ENCODE measurements at regions not wholly inside any gene's neighbourhood (a gene's known extent, or its start where the extent isn't known, plus 50 kb on each side); places are given as distances from the start of the nearest gene placed in this dataset.

DNA sequence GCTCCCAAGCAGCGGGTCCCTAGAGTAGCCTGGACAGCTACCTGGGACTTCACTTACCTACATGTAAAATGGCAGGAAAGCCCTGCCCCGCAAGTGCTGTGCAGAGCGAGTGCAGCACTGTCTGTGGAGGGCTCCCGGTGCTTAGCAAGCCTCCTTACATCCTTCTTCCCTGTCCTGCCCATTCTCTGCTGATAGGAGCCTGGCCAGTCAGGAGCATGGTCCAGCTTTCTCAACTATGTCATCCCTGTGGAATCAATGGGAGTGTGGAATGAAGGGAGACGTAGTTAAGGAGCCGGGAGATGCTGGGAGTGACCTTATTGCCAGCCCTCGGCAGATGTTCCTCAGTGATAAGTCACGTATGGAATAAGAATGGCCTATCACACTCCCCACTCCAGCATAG lies 661.9 kb upstream of the ID2 start:
- 100% methylated on average over 2 of the region's 8 CpGs for WGBS (ENCODE audit: insufficient coverage)
- Mint-ChIP-seq H3K27ac (no peak overlapping the region), H3K36me3 (no peaks in the 10 kb centered on the region)

DNA sequence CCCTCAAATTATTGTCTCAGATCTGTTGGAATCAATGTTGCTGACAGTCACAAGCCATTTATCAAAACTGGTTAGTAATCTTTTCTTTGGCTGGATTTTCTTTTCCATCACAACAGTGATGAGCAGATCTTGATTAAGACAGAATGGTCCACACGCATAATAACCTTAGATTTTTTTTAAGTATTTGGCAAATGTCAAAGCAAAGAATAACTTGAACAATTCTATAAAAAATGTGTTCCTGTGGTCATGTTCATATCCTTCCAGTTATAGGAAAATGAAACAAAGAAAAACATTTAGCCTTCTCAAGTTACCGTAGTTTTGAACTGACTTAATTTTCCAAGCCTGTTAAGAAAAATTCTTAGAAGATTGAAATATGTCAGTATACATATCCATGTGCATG lies 659.9 kb upstream of the ID2 start:
- Histone ChIP-seq H2AFZ (ENCODE audit: insufficient read depth, low read depth, low read length, poor library complexity, severe bottlenecking) (no peak overlapping the region), H3K4me1 (ENCODE audit: control insufficient read depth in 1 of 2, insufficient read depth in 2 of 2, low read length in 2 of 2) (peaks cover 18 to 21% of the 10 kb centered on the region in 2 donors), H3K9me3 (replicated peaks in 1 of 2; ENCODE audit: control insufficient read depth in 1 of 2, insufficient read depth in 1 of 2, low read length in 2 of 2) (no peaks in the 10 kb centered on the region), H3K9ac (ENCODE audit: insufficient read depth, low read length, poor library complexity, severe bottlenecking) (no peak overlapping the region), H3K36me3 (replicated peaks in 1 of 2; ENCODE audit: control insufficient read depth in 1 of 2, insufficient read depth in 2 of 2, low read length in 2 of 2) (no peaks in the 10 kb centered on the region), H3K4me3 (replicated peaks in 1 of 3; ENCODE audit: low read depth in 2 of 3, low read length in 3 of 3) (no peak overlapping the region), H3K27me3 (ENCODE audit: control insufficient read depth in 2 of 2, insufficient read depth in 2 of 2, low read length in 2 of 2) (no peaks in the 10 kb centered on the region), H4K20me1 (ENCODE audit: insufficient read depth, low read length) (no peaks in the 10 kb centered on the region), H3K79me2 (ENCODE audit: insufficient read depth, low read length) (no peaks in the 10 kb centered on the region), H3K4me2 (replicated peaks; ENCODE audit: extremely low read depth, low read length, poor library complexity, severe bottlenecking) (no peak overlapping the region), H3K27ac (ENCODE audit: low read depth in 1 of 2, low read length in 2 of 2) (no peak overlapping the region)
- Mint-ChIP-seq H3K27ac (no peak overlapping the region), H3K36me3 (no peaks in the 10 kb centered on the region), H3K9me3 (peaks cover 0 to 8% (median 3%) of the 10 kb centered on the region in 7 donors), H3K4me3 (no peak overlapping the region), H3K27me3 (ENCODE audit: low read depth in 3 of 3) (peaks cover 1 to 3% (median 2%) of the 10 kb centered on the region in 3 donors), H3K4me1 (peaks cover 24% of the 10 kb centered on the region)
- intact Hi-C loops (cut with micrococcal nuclease), result no loop called here
- no CpG with 5 or more reads among the region's 2 CpGs for WGBS (ENCODE audit: insufficient coverage)
- DNase-seq, result no peak
- no peak for TF ChIP-seq CTCF (IDR thresholded peaks at IDR 0.05)

More for the DNA sequence above, 661.9 kb upstream of the ID2 start:
- TF ChIP-seq CTCF (IDR thresholded peaks at IDR 0.05), result no peak
- H3K9me3 ChIP-seq (replicated peaks in 1 of 2; ENCODE audit: control insufficient read depth in 1 of 2, insufficient read depth in 1 of 2, low read length in 2 of 2), result no peaks in the 10 kb centered on the region
- Mint-ChIP-seq H3K9me3 (peaks cover 0 to 8% (median 3%) of the 10 kb centered on the region in 7 donors), H3K4me3 (no peak overlapping the region), H3K27me3 (ENCODE audit: low read depth in 3 of 3) (peaks cover 1 to 3% (median 1%) of the 10 kb centered on the region in 3 donors), H3K4me1 (peaks cover 19% of the 10 kb centered on the region)
- no peaks in the 10 kb centered on the region for H3K27me3 ChIP-seq (ENCODE audit: control insufficient read depth in 2 of 2, insufficient read depth in 2 of 2, low read length in 2 of 2)
- no peaks in the 10 kb centered on the region for H4K20me1 ChIP-seq (ENCODE audit: insufficient read depth, low read length)
- no peak overlapping the region for H3K27ac ChIP-seq (ENCODE audit: low read depth in 1 of 2, low read length in 2 of 2)
- H3K4me3 ChIP-seq (replicated peaks in 1 of 3; ENCODE audit: low read depth in 2 of 3, low read length in 3 of 3), result no peak overlapping the region
- intact Hi-C loops (cut with micrococcal nuclease), result no loop called here
- H3K4me1 ChIP-seq (ENCODE audit: control insufficient read depth in 1 of 2, insufficient read depth in 2 of 2, low read length in 2 of 2), result peaks cover 18 to 21% of the 10 kb centered on the region in 2 donors
- no peak overlapping the region for H2AFZ ChIP-seq (ENCODE audit: insufficient read depth, low read depth, low read length, poor library complexity, severe bottlenecking)
- no peaks in the 10 kb centered on the region for H3K36me3 ChIP-seq (replicated peaks in 1 of 2; ENCODE audit: control insufficient read depth in 1 of 2, insufficient read depth in 2 of 2, low read length in 2 of 2)
- no peak for DNase-seq
- no peak overlapping the region for H3K9ac ChIP-seq (ENCODE audit: insufficient read depth, low read length, poor library complexity, severe bottlenecking)
- no peaks in the 10 kb centered on the region for H3K79me2 ChIP-seq (ENCODE audit: insufficient read depth, low read length)
- H3K4me2 ChIP-seq (replicated peaks; ENCODE audit: extremely low read depth, low read length, poor library complexity, severe bottlenecking), result no peak overlapping the region

Data from CD14-positive monocyte (primary cell).